ENCODE measurements at regions not wholly inside any gene's neighbourhood (a gene's known extent, or its start where the extent isn't known, plus 50 kb on each side); places are given as distances from the start of the nearest gene placed in this dataset.

DNA sequence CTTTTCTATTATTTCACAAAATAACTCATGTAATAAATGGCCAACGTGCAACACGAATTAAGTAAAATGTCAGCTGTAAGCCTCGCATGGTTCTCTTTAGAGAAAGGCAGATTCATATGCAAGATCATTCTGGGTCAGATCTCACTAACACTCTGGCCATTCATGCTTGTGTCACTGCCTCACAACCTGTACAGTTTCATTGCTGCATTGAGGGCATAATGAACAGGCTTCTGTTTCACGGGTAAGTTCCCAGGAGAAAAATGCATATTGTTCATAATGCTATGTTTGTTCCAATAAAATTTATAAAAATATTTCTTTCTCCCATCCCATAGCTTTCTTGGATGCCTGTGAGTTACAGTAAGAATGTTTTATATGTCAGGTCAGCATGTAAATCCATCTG lies 734.0 kb upstream of the ANKRD30A start (continued):
- TF ChIP-seq, protein P1, sequence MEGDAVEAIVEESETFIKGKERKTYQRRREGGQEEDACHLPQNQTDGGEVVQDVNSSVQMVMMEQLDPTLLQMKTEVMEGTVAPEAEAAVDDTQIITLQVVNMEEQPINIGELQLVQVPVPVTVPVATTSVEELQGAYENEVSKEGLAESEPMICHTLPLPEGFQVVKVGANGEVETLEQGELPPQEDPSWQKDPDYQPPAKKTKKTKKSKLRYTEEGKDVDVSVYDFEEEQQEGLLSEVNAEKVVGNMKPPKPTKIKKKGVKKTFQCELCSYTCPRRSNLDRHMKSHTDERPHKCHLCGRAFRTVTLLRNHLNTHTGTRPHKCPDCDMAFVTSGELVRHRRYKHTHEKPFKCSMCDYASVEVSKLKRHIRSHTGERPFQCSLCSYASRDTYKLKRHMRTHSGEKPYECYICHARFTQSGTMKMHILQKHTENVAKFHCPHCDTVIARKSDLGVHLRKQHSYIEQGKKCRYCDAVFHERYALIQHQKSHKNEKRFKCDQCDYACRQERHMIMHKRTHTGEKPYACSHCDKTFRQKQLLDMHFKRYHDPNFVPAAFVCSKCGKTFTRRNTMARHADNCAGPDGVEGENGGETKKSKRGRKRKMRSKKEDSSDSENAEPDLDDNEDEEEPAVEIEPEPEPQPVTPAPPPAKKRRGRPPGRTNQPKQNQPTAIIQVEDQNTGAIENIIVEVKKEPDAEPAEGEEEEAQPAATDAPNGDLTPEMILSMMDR (IDR thresholded peaks at IDR 0.05; ENCODE audit: control extremely low read depth in 1 of 3, insufficient read depth in 1 of 3, low read depth in 1 of 3, low read length in 3 of 3), result no peak
- TF ChIP-seq ASH2L (IDR thresholded peaks at IDR 0.05; ENCODE audit: low read length), result no peak
- TF ChIP-seq SIX5 (IDR thresholded peaks at IDR 0.05; ENCODE audit: low read depth, low read length), result no peak
- TF ChIP-seq, protein P2, sequence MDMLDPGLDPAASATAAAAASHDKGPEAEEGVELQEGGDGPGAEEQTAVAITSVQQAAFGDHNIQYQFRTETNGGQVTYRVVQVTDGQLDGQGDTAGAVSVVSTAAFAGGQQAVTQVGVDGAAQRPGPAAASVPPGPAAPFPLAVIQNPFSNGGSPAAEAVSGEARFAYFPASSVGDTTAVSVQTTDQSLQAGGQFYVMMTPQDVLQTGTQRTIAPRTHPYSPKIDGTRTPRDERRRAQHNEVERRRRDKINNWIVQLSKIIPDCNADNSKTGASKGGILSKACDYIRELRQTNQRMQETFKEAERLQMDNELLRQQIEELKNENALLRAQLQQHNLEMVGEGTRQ (IDR thresholded peaks at IDR 0.05; ENCODE audit: low read length), result no peak
- no peak for TF ChIP-seq CHD2 (IDR thresholded peaks at IDR 0.05; ENCODE audit: low read length)
- no peak for TF ChIP-seq FOSL1 (IDR thresholded peaks at IDR 0.05; ENCODE audit: insufficient read depth, low read depth, low read length)
